AG04450 (cell line): ENCODE measurements at regions not wholly inside any gene's neighbourhood (a gene's known extent, or its start where the extent isn't known, plus 50 kb on each side); places are given as distances from the start of the nearest gene placed in this dataset.

ENCODE experiments used
- CTCF ChIA-PET: fragments of 300-600, 350-600 bp; formaldehyde crosslinking; extraction: SDS; loops from one replicate; lab custom pipeline; 2022; ENCODE audit warnings: antibody characterized with exemption, inconsistent platforms; lab: Charles Lee
- POLR2A ChIA-PET: fragments of 350-600 bp; formaldehyde crosslinking; extraction: SDS; loops from one replicate; lab custom pipeline; 2021; ENCODE audit warnings: antibody characterized with exemption, inconsistent platforms; lab: Yijun Ruan, JAX
- DNase-seq: peaks from one replicate; pipeline ENCODE4 v3.0.0-alpha.2; 2011; ENCODE audit warnings: low read depth, low spot score
- H3K27ac ChIP-seq: one replicate; pipeline ENCODE4 v1.5.1; 2012; ENCODE audit warnings: low read depth, low read length, control low read depth
- H3K27me3 ChIP-seq: one replicate; pipeline ENCODE4 v1.6.0; 2012; ENCODE audit warnings: low read length; ENCODE audit not compliant: control insufficient read depth, insufficient read depth
- H3K4me3 ChIP-seq: 2 replicates; pipeline ENCODE4 v1.5.1; 2011; ENCODE audit warnings: mild to moderate bottlenecking, low read depth, low read length, control low read depth
- H3K9me3 ChIP-seq: 2 replicates; pipeline ENCODE4 v1.5.1; 2012; ENCODE audit warnings: low read length; ENCODE audit not compliant: control insufficient read depth, insufficient read depth
- TF ChIP-seq, protein P1 (sequence below): IDR thresholded peaks from 2 replicates; pipeline ENCODE4 v1.5.1; 2011; ENCODE audit warnings: low read depth, low read length, control low read depth, inconsistent platforms

- DNase-seq = peak; percentile 80
- Histone ChIP-seq H3K27ac (no peak overlapping the region), H3K27me3 (no peaks in the 10 kb centered on the region), H3K9me3 (no peaks in the 10 kb centered on the region), H3K4me3 (no peak overlapping the region)
- ChIA-PET CTCF (no interaction called here), POLR2A (no interaction called here)
- TF ChIP-seq, protein P1, sequence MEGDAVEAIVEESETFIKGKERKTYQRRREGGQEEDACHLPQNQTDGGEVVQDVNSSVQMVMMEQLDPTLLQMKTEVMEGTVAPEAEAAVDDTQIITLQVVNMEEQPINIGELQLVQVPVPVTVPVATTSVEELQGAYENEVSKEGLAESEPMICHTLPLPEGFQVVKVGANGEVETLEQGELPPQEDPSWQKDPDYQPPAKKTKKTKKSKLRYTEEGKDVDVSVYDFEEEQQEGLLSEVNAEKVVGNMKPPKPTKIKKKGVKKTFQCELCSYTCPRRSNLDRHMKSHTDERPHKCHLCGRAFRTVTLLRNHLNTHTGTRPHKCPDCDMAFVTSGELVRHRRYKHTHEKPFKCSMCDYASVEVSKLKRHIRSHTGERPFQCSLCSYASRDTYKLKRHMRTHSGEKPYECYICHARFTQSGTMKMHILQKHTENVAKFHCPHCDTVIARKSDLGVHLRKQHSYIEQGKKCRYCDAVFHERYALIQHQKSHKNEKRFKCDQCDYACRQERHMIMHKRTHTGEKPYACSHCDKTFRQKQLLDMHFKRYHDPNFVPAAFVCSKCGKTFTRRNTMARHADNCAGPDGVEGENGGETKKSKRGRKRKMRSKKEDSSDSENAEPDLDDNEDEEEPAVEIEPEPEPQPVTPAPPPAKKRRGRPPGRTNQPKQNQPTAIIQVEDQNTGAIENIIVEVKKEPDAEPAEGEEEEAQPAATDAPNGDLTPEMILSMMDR = no peak
Measured at GRCh38 chr1:96370757-96371156, 350.8 kb upstream of the PTBP2 start.

GRCh38 chr1:96372881-96373280, 348.7 kb upstream of the PTBP2 start:
- CTCF ChIA-PET = no interaction called here
- H3K27me3 ChIP-seq = no peaks in the 10 kb centered on the region
- POLR2A ChIA-PET = no interaction called here
- H3K4me3 ChIP-seq = no peak overlapping the region
- H3K9me3 ChIP-seq = no peaks in the 10 kb centered on the region
- H3K27ac ChIP-seq = no peak overlapping the region
- DNase-seq = no peak
- TF ChIP-seq, protein P1 = no peak

DNA sequence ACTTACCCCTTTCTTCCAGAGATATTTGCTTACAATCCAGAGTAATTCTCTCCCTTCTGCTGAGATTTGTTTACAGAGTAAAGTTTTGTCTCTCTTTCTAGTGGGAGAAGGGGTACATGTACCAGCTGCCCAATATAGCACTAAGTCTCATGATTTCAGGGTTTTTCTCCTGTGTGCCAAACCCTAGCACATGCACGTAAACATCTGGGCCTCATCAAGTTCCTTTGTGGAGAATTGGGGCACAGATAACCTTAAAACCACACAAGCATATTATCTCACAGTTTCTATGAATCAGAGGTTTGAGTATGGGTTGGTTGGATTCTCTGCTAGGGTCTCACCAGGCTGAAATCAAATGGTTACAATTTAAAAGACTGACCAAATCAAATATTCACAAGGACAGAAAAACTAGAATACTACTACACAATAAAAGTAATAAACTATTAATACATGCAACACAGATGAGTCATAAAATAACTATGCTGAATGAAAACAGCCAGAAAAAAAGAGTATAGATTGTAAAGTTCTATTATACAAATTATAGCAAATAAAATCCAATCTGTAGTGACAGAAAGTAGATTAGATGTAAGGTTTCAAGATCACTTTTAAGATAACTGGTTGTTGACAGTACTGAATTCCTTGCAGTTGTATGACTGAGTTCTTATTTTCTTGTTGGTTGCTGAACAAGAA, 347.4 kb upstream of the PTBP2 start:
- Histone ChIP-seq H3K9me3 (no peaks in the 10 kb centered on the region), H3K27ac (no peak overlapping the region), H3K4me3 (no peak overlapping the region), H3K27me3 (no peaks in the 10 kb centered on the region)
- no peak for DNase-seq
- CTCF ChIA-PET = no interaction called here
- POLR2A ChIA-PET = no interaction called here
- TF ChIP-seq, protein P1 = no peak

DNA sequence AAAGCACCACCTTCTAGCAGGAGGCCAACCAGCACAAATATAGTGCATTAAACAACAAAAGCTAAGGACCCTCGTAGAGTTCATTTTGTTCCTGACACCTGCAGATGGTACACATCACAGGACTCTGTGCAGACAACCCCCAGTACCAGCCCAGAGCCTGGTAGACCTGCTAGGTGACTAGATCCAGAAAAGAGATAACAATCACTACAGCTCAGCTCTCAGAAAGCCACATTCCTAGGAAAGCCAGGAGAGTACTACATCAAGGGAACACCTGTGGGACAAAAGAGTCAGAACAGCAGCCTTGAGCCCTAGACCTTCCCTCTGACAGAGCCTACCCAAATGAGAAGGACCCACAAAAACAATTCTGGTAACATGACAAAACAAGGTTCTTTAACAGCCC, 344.7 kb upstream of the PTBP2 start:
- Histone ChIP-seq H3K27ac (no peak overlapping the region), H3K4me3 (no peak overlapping the region), H3K27me3 (no peaks in the 10 kb centered on the region), H3K9me3 (no peaks in the 10 kb centered on the region)
- DNase-seq = no peak
- TF ChIP-seq, protein P1 = no peak
- CTCF ChIA-PET = no interaction called here
- POLR2A ChIA-PET = no interaction called here

GRCh38 chr1:96384611-96385010, 337.0 kb upstream of the PTBP2 start:
- no peak for DNase-seq
- H3K4me3 ChIP-seq = no peak overlapping the region
- CTCF ChIA-PET = no interaction called here
- no peaks in the 10 kb centered on the region for H3K27me3 ChIP-seq
- no peak overlapping the region for H3K27ac ChIP-seq
- POLR2A ChIA-PET = no interaction called here
- no peaks in the 10 kb centered on the region for H3K9me3 ChIP-seq
- TF ChIP-seq, protein P1 = no peak
